Skin epidermis (tissue), 12 donors: ENCODE measurements at regions not wholly inside any gene's neighbourhood (a gene's known extent, or its start where the extent isn't known, plus 50 kb on each side); places are given as distances from the start of the nearest gene placed in this dataset.
"Not testable (repeated sequence)": the region's sequence is repeated elsewhere in the genome, so short reads cannot be mapped to it uniquely, and the experiment has no call there.

Experiments
- H3K27ac ChIP-seq, 21 experiments: fragments of 200-600 bp; sonication (generic) in 11 of 21; one replicate each; pipeline ENCODE4 v1.5.0; 2020; ENCODE audit warnings: mild to moderate bottlenecking in 3 of 21, inconsistent platforms in 2 of 21, moderate library complexity in 2 of 21
- H3K4me3 ChIP-seq, 7 experiments: fragments of 200-600 bp; sonication (generic) in 2 of 7; one replicate each; pipeline ENCODE4 v1.5.0; 2020; ENCODE audit warnings: inconsistent platforms in 2 of 7, mild to moderate bottlenecking in 2 of 7, moderate library complexity in 1 of 7

- no peak overlapping the region for H3K27ac ChIP-seq
- no peak overlapping the region for H3K4me3 ChIP-seq
Observed at GRCh38 chr6:92682516-92683398, 736.6 kb downstream of the EPHA7 start.

DNA sequence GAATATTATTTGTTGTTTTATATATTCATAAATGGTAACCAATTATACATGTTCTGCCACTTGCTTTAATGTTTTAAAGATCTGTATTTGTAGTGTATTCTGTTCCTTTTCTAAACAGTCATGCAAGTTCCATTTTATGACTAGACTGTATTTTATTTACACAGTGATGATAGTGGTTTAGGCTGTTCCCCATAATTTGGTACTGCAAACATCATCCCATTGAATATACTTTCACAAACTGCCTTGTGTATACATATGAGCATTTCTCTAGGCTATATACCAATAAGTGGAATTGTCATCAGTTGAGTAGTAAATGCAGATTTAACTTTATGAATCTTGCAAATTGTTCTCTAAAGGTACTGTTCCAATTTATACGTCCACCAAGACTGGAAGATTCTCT, 738.0 kb downstream of the EPHA7 start:
- Histone ChIP-seq H3K4me3 (no peak overlapping the region), H3K27ac (no peak overlapping the region)

- H3K4me3 ChIP-seq, H3K27ac ChIP-seq: not testable (repeated sequence)
Observed at GRCh38 chr6:92671462-92671861, 747.9 kb downstream of the EPHA7 start.

DNA sequence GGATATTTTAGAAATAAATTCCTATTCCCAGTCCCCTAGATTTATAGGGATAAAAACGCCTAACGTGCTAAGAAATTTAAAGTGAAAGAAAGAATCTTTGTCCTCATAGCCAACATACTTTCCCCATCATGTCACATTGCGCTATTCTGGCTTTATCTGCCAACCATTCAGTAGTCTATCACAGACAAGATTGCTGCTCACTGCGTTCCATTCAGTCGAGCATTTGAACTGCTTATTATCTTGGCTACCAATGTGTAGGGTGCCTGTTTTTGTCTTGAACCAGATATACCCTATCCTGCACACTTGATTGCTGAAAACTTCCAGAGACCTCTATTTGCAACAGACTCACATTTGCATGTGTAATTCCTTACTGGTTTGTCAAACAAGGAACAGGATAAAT, 751.5 kb downstream of the EPHA7 start:
- Histone ChIP-seq H3K27ac (no peak overlapping the region), H3K4me3 (no peak overlapping the region)

GRCh38 chr6:92648364-92649086, 770.8 kb downstream of the EPHA7 start:
- no peak overlapping the region for H3K27ac ChIP-seq
- H3K4me3 ChIP-seq, result no peak overlapping the region

DNA sequence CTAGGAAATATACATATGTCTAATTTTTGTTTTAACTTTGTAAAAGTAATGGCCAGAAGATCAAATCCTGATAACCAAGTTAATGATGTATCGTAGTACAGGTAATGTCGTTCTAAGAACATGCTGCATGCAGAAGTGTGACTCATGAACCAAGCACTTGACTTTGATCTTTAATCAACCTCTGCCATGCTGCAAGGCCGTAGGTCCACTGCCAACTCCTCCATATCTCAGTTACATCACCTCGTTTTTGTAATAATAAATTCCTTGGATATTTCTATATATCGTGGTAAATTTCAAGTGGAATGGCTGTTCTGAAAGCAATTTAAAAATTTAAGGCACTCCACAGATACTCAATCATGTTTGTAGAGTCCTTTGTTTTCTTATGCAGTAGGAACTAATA, 771.7 kb downstream of the EPHA7 start:
- no peak overlapping the region for H3K4me3 ChIP-seq
- no peak overlapping the region for H3K27ac ChIP-seq

- H3K4me3 ChIP-seq, H3K27ac ChIP-seq: not testable (repeated sequence)
Observed at GRCh38 chr6:92644104-92644791, 775.1 kb downstream of the EPHA7 start.

DNA sequence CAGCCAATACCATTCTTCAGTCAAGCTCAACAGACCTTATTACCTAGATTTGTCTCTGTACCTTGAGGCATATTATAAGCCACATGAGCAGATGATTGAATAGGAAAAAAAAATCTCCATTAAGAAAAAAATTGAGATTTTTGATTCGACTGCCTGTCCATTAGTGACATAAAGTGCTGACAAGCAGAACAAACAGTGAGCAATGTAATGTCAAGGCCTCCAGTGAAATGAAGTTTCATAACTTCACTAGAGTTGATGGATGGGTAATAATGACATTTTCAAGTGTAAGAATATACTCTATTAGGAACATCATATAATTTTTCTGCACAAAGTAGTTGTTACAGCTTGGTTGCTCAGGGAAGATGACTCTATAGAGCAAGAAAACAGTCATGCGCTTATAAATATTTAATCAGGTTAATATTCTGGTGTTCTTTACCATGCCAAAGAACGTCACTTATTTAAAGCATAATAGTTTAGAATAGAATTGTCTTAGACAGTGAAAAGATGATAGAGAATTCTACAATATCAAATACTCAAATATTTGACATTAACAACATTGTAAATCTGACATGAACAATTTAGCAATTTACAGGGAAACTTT, 783.7 kb downstream of the EPHA7 start:
- Histone ChIP-seq H3K4me3 (no peak overlapping the region), H3K27ac (no peak overlapping the region)

GRCh38 chr6:92634561-92634960, 784.8 kb downstream of the EPHA7 start:
- H3K27ac ChIP-seq, result no peak overlapping the region
- H3K4me3 ChIP-seq, result no peak overlapping the region

GRCh38 chr6:92623431-92623830, 795.9 kb downstream of the EPHA7 start:
- H3K4me3 ChIP-seq, result no peak overlapping the region
- no peak overlapping the region for H3K27ac ChIP-seq

DNA sequence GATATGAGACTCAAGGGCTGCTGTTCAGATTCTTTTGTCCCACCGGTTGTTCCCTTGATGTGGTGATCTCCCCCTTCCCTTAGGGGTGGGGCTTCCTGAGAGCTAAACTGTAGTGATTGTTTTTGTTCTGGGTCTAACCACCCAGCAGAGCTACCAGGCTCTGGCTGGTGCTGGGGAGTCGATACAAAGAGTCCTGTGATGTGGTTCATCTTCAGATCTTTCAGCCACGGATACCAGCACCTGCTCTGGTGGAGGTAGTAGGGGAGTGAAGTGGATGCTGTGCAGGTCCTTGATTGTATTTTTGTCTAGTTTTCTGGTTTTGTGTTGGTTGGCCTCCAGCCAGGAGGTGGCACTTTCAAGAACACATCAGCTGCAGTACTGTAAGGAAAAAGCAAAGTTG, 801.6 kb downstream of the EPHA7 start:
- H3K27ac ChIP-seq, result no peak overlapping the region
- H3K4me3 ChIP-seq, result no peak overlapping the region

DNA sequence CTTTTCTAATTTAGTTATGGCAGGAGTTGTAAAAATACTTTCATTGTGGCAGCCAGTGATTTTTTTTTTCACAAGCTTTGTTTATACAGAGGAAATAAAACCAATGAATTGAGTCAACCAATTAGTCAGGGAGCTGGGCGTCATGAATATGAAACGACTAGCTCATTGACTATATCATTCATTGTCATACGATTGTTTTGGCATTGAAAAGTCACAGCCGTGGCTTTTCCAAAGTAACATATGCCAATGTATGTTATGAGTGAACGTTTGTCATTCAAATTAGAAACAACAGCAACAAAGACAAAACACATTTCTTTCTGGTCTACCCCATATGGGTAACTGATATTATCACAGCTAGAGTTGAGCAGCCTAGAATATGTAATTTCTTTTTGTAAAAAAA, 810.6 kb downstream of the EPHA7 start:
- Histone ChIP-seq H3K27ac (no peak overlapping the region), H3K4me3 (no peak overlapping the region)

GRCh38 chr6:92593201-92593600, 826.2 kb downstream of the EPHA7 start:
- Histone ChIP-seq H3K27ac (no peak overlapping the region), H3K4me3 (no peak overlapping the region)

- H3K27ac ChIP-seq, result no peak overlapping the region
- no peak overlapping the region for H3K4me3 ChIP-seq
Observed at GRCh38 chr6:92589996-92590395, 829.4 kb downstream of the EPHA7 start.

DNA sequence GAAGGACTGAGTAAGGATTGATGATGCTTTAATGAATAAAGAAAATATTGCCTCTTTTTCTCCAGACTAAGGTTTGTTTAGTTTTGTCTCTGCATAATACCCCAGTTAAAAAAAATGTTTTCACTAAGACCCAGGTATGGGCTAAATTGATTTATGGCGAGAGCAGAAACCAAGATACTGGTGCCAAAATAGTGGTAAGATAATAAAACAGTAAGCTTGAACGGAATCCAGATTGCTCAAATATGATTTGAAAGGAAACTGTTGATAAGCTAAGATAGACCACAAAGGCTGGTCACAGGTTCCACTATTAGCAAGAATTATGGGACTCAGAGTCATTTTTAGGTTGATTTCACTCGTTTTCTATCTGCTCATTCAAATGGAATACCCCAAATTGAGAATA, 831.2 kb downstream of the EPHA7 start:
- Histone ChIP-seq H3K4me3 (no peak overlapping the region), H3K27ac (no peak overlapping the region)

- H3K27ac ChIP-seq, result no peak overlapping the region
Observed at GRCh38 chr6:92587525-92587924, 831.8 kb downstream of the EPHA7 start.

GRCh38 chr6:92586236-92586977, 833.0 kb downstream of the EPHA7 start:
- Histone ChIP-seq H3K27ac (no peak overlapping the region), H3K4me3 (no peak overlapping the region)

More at GRCh38 chr6:92587525-92587924, 831.8 kb downstream of the EPHA7 start:
- no peak overlapping the region for H3K4me3 ChIP-seq

DNA sequence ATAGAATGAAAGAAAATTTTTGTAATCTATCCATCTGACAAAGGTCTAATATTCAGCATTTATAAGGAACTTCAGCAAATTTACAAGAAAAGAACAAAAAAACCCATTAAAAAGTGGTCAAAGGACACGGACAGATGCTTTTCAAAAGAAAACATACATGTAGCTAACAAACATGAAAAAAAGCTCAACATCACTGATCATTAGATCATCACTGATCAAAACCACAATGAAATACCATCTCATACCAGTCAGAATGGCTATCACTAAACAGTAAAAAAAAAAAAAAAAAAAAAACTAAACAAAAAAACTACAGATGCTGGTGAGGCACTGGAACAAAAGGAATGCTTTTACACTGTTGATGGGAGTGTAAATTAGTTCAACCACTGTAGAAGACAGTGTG, 837.1 kb downstream of the EPHA7 start:
- Histone ChIP-seq H3K4me3 (no peak overlapping the region), H3K27ac (no peak overlapping the region)

GRCh38 chr6:92577077-92577719, 842.2 kb downstream of the EPHA7 start:
- Histone ChIP-seq H3K27ac (no peak overlapping the region), H3K4me3 (no peak overlapping the region)
